ENCODE measurements at regions not wholly inside any gene's neighbourhood (a gene's known extent, or its start where the extent isn't known, plus 50 kb on each side); places are given as distances from the start of the nearest gene placed in this dataset.

- DNase-seq: no peak
Observed at GRCh38 chr10:120960725-120961124, 109.6 kb downstream of the WDR11 start.

GRCh38 chr10:120961795-120962755 is 110.9 kb downstream of the WDR11 start:
- no peak for DNase-seq

DNA sequence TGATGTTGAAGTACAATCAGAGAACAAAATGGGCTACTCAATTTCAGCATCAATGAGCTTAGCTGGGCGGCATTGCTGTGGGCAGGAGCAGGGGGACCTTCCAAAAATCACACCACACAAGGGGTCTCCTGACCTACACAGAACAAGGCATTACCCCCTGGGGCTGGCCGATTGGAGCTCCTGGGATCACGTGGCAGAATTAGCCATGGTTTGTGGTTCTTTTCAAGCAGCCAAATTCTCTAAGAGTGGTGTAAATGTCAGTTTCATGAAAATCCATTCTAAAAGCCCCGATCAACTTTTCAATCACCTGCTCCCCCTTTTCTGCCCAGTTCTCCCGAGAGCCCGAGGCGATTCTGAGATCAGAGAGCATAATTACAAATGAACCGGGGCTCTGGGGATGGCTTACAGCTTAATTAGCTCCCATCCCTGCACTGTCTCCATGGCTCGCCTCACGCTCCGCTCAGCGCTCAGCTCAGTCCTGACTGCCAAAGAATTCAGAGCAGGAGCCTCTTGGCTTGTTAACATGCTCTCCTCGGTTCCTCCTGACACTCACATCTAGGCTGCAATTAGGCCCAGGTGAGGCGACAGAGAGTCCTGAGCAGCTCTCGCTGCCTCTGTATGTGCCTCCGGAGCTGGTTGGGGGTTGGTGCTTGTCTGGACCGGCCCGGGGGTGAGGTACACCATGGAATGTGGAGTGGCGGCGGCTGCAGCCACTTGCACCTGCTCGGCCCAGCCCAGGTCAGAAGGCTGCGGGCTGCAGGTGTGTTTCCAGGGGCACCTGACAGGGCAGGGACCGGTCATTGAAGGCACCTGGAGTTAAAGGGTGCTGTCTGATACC is 111.8 kb downstream of the WDR11 start:
- DNase-seq: no peak

DNA sequence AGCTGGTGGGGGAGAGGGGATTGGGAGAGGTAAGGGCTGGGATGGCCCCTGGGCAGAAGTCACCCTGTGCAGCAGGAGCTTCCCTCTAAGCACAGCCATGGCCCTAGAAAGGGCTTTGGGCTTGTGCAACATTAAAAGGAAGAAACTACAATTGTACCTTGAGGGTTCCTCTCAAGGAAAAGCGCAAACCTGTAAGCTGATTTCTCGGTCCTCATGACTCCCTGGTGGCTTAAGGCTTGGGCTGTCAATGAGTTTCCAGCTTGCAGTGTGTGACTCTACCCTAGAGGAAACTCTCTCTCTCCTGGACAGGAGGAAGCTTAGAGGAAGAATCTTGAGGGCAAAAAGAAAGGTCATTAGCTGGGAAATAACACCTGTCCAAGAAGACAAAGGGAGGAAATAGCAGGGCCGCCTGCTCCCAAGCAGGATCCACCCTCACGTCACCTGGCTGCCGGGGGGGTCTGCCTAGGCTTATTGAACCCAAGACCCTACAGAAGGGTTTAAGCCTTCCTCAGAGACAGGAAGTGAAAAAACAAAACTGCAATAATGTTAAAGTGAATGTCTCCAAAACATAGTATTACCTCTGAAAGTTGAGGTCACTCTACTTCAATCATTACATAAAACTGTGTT is 112.5 kb downstream of the WDR11 start:
- DNase-seq: no peak

DNA sequence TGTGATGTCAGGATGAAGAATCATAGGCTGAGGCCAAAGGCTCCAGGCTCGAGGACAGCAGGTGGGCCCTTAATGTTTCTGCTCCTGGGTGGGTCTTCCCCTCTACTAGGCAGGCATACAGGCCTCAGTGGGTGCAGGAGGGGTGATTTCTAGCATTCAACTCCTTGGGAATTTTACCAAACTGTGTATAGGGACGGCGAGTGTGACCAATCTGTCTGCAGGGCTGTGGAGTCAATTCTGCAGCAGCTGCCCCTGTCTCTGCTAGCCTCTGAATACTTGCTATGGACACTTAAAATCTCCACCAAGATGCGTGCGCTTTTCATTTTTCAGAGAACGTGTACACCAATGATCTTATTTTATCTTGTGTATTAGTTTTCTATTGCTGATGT is 115.5 kb downstream of the WDR11 start:
- DNase-seq: no peak

GRCh38 chr10:120969219-120969645 is 118.1 kb downstream of the WDR11 start:
- peak; percentile 17 for DNase-seq

DNA sequence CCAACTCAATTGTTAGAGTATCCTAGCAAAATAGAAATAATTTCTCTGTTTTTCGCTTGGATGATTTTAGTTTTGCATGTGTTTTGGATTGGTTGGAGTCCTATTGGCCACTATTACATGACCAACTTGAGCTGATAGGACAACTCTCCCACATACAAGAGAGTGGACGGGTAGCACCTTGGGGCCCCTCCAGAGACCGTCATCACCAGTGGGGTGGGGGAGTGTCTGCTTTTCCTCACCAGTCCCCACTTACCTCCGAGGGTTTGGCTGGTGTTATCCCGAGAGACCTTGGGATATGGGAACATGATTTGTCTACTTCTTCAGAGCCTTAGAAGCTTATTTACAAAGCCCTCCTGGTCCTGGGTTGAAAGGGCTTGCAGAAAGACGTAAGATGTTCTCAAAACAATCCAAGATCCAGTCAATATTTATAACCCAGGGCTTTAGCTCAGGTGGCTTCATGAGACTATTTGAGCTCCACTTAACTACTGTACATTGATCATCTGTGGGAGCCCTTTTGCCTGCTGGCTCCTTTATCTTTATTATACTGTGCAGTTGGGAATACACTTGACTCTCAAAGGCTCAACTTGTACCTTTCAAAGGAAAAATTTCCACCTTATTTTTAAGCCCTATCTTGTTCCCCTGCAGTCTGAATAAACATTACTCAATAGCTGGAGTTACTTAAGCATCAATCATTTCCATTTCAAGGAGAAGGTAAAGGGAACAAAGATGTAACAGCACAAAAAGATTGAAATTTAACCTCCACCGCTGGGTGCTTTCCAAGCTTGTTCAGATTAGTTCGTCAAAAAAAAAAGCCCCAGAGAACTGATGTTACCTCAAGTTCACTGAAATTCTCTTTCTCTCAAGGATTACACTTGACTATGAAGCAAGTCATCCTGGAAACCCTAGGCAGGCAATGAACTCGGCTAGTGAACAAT is 119.7 kb downstream of the WDR11 start:
- DNase-seq: no peak

DNA sequence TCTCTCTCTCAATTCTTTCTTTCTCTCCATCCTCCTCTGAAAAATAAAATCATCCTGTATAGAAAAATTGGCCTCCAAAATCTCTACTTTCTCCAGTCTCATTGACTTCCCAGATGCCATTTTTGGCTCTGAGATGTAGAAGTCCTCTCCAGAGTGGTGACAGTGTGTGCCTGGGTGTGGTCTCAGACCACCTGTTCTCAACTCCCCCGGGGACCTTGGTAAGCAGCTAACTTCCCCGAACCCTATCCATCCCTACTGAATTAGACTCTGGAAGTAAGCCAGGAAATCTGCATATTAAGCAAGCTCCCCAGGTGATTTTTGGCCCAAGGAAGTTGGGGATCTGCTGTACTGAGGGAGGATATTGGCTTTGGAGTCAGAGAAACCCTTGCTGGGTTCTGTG is 120.5 kb downstream of the WDR11 start:
- DNase-seq: no peak

DNA sequence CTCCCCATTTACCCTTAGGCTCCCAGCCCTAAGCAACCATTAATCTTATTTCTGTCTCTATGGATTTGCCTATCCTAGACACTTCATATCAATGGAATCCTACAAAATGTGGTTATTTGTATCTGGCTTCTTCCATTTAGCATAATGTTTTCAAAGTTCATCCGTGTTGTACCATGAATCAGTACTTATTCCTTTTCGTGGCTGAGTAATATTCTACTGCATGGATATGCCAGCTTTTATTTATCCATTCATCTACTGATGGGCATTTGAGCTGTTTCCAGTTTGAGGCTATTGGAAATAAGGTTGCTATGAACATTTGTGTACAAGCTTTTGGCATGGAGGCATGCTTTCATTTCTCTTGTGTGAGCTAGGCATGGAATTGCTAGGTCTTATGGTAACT is 121.1 kb downstream of the WDR11 start:
- no peak for DNase-seq

GRCh38 chr10:120975072-120975867 is 124.1 kb downstream of the WDR11 start:
- no peak for DNase-seq

GRCh38 chr10:120975868-120976225 is 124.7 kb downstream of the WDR11 start:
- no peak for DNase-seq

DNA sequence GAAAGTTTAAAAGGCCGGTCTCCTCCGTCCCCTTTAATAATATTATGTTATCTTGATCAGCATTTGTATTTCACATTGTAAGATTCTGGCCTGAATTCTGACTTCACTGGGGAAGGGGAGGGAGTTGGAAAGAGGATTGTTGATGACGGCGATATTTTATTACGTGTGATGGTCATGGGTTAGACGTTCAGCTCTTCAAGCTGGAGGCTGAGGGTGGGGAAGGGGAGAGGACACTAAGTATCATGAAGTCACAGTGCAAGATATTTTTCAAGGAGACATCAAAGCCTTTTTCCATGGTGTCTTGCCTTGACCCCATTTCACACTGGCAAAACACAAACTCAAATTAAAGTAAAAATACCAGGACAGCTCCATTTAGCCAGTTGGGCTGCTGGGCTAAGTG is 126.7 kb downstream of the WDR11 start:
- DNase-seq: no peak

- no peak for DNase-seq
Observed at GRCh38 chr10:120978589-120979252, 127.6 kb downstream of the WDR11 start.

GRCh38 chr10:120979435-120980278 is 128.5 kb downstream of the WDR11 start:
- DNase-seq: no peak

GRCh38 chr10:120980279-120981255 is 129.4 kb downstream of the WDR11 start:
- DNase-seq: no peak

- DNase-seq: no peak
Observed at GRCh38 chr10:120981601-120982391, 130.6 kb downstream of the WDR11 start.

DNA sequence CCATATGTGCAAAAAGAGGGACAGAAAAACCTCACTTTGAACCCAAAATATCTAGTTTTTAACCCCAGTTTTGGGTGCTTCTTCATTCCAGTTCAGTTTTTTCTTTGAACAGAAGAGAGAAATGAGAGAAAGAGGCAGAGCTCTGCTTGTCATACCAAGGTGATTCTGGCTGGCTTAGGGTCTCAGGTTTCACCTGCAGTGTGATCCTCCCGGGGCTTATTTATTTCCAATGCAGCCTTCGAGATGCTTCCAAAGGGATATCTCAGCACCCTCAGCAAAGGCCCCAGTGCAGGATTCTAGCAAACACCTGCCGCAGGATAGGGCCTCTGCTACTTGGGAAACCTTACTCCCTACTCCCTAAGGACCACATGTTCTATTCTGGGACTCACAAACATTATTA is 131.3 kb downstream of the WDR11 start:
- DNase-seq: no peak

DNA sequence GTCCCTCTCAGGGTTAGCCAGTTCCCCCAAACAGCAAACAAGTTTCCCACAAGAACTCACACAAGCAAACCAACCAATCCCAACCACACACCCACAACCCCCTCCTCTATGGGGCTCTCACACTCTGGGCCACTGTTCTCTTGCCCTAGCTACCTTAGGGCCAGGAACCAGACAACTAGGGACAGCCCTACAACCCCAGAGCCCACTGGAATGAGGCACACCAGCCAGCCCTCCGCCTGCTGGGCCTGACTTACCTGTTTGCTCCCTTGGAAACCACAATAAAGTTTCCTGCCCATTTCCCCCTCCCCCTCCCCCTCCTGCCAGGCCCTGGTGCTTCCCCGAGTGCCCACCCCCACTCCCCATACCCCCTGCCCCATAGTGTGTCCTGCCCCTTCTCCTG is 132.6 kb downstream of the WDR11 start:
- DNase-seq: no peak
